Aorta (tissue), 5 donors: ENCODE measurements at regions not wholly inside any gene's neighbourhood (a gene's known extent, or its start where the extent isn't known, plus 50 kb on each side); places are given as distances from the start of the nearest gene placed in this dataset.

Experiments
- ATAC-seq: fragments of 200-7000 bp; cut with Tn5 transposase; one replicate; pipeline ENCODE4 v1.9.1; 2022; ENCODE audit warnings: moderate library complexity; ENCODE audit not compliant: low FRiP score
- DNase-seq, 2 donors: peaks; one replicate each; pipeline ENCODE4 v3.0.0-alpha.2; 2020
- H3K27ac ChIP-seq, 2 donors: one replicate each; pipeline ENCODE4 v1.5.1; 2013; ENCODE audit warnings: low read length in 2 of 2, mild to moderate bottlenecking in 2 of 2, moderate library complexity in 2 of 2, control low read depth in 1 of 2, inconsistent platforms in 1 of 2, low read depth in 1 of 2
- H3K27me3 ChIP-seq, 2 donors: one replicate each; pipeline ENCODE4 v1.6.1; 2013; ENCODE audit warnings: control low read depth in 1 of 2, low read length in 1 of 2, mild to moderate bottlenecking in 1 of 2, moderate library complexity in 1 of 2; ENCODE audit not compliant: insufficient read depth in 2 of 2, control insufficient read depth in 1 of 2
- H3K36me3 ChIP-seq, 2 donors: one replicate each; pipeline ENCODE4 v1.6.1; 2013; ENCODE audit warnings: control low read depth in 1 of 2, low read length in 1 of 2, mild to moderate bottlenecking in 1 of 2; ENCODE audit not compliant: insufficient read depth in 2 of 2, control insufficient read depth in 1 of 2
- H3K4me1 ChIP-seq, 2 donors: one replicate each; pipeline ENCODE4 v1.6.1; 2013; ENCODE audit warnings: low read length in 2 of 2, control low read depth in 1 of 2, mild to moderate bottlenecking in 1 of 2, moderate library complexity in 1 of 2; ENCODE audit not compliant: insufficient read depth in 2 of 2, control insufficient read depth in 1 of 2
- H3K4me3 ChIP-seq, 2 donors: one replicate each; pipeline ENCODE4 v1.5.1; 2013; ENCODE audit warnings: low read length in 2 of 2, control low read depth in 1 of 2, mild to moderate bottlenecking in 1 of 2
- H3K9me3 ChIP-seq: one replicate; pipeline ENCODE4 v1.6.1; 2013; ENCODE audit warnings: mild to moderate bottlenecking, low read length; ENCODE audit not compliant: control insufficient read depth
- WGBS, 2 donors: extraction: QIAGEN DNeasy Blood & Tissue Kit; methylation state at CpG; one replicate each; pipeline ENCODE4 v1.1.7; 2013; 5-methylcytosine and 5-hydroxymethylcytosine counted together
- intact Hi-C, 2 donors: fragments of 100-400 bp; cut with DNase I; formaldehyde crosslinking; loops; one replicate each; pipeline versions ENCODE4 v1.14.2 to v1.15.0; 2022
- donor health status: healthy with polysubstance abuse.
- donor health status: Bipolar disorder and iron deficiency.
- donor health status: DM: no; HTN: no; CAD: no.
- donor health status: DM: no; HTN: no; CAD: no.
- donor health status: DM: yes; HTN: yes; CAD: no.

DNA sequence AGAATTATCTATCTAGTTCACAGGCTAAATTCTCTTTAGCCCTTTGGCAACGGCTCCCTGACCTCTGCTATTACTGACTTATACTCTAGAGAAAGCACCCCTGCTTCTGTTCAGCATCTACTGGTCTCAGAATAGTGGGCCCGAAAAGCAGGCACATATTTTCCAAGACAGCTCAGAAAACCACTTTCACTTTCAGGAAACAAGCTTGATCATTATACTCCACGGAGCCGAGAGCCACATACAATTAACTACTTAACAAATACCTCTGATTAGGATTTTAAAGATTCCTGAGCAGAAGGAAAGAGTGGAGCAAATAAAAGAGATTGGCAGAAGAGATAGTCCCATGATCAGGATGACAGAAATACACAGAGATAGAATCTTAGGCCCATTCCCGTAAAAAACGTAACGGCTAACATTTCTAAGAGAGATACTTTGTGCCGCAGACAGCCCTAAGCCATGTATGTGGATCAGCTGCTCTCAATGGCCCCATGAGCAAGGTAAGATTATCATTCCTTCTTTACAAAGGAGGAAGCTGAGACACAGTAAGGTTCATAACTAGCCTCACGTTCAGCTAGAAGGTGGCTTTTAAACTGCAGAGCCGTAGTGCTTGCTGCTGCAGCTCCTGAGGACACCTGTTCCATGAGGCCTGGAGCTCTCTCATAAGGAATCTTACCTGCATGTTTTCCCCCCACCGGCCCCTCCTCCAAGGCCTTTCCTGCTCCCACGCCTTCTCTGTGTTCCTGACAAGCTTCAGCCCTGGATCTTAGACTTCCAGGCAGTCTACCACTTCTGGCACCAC is 227.2 kb downstream of the FOXO1 start:
- no peaks in the 10 kb centered on the region for H3K36me3 ChIP-seq
- no peaks in the 10 kb centered on the region for H3K4me1 ChIP-seq
- ATAC-seq (peak; percentile 67), DNase-seq (no peak)
- intact Hi-C loops = no loop called here
- no peak overlapping the region for H3K4me3 ChIP-seq
- H3K27me3 ChIP-seq = no peaks in the 10 kb centered on the region
- WGBS, 2 donors = 36 to 38% methylated on average over 12 of the region's 12 CpGs
- no peaks in the 10 kb centered on the region for H3K9me3 ChIP-seq
- peak overlapping the region; percentile 37 to 83 for H3K27ac ChIP-seq

DNA sequence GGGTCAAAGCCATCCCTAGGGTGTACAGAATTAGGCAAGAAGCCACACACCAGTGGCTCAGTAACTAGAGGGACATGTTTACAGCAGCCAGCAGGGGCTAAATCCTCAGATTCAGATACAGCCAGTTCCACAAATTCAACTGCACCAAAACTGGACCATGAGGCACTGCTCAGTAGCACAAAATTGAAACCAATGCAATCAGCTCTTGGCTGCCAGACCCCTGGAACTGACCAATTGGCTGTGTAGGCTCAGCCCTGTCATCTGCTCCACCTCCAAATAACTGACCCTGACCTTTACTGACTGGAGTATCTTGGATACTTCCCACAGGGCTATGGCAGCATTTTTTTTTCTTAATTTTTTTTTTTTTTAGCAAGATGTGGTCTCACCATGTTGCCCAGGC is 226.5 kb downstream of the FOXO1 start:
- ATAC-seq = peak; percentile 71
- no peaks in the 10 kb centered on the region for H3K27me3 ChIP-seq
- peak overlapping the region in 1 of 2 donors; percentile 83 for H3K27ac ChIP-seq
- no peaks in the 10 kb centered on the region for H3K36me3 ChIP-seq
- H3K4me1 ChIP-seq = no peaks in the 10 kb centered on the region
- no peak for DNase-seq
- no peak overlapping the region for H3K4me3 ChIP-seq
- intact Hi-C loops = no loop called here
- no peaks in the 10 kb centered on the region for H3K9me3 ChIP-seq

DNA sequence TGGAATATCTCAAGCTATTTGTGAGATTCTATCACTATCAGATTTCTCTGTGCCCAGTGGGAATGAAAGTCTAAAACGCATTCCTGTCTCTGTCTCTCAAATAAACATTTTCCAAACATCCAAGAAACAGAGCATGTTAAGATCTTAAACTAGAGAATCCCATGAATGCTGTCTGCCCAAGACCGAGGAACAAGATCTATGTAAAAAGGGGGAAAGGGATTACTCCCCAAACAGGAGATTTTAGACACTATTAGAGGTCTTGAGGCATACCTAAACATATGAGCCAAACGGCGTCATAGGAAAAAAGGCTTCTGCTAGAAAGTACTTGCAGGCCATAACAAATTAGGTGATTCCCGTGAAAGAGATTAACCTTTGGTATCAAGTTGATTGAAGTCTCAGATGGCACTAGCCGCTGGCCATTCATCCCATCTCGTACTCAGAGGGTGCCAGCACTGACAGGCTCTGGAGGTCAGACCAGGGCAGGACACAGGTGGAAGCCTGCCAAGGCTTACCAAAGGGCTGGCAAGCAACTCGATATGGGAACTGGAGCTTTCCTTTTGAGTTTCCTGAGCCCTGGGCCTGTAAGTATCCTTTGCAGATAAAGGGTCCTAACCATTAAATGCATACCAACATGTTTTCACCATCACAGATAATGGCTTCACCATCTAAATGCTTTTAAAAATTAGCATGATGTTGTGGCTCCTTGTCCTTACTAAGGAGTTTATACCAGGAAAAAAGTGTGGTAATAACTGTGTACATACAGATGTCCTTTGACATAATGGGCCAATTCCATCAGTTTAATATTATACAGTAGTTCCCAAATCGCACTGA is 225.2 kb downstream of the FOXO1 start:
- 27 to 30% methylated on average over 9 of the region's 9 CpGs for WGBS, 2 donors
- Histone ChIP-seq H3K4me1 (no peaks in the 10 kb centered on the region), H3K36me3 (no peaks in the 10 kb centered on the region), H3K9me3 (no peaks in the 10 kb centered on the region), H3K4me3 (no peak overlapping the region), H3K27me3 (no peaks in the 10 kb centered on the region), H3K27ac (no peak overlapping the region)
- ATAC-seq = peak; percentile 58
- DNase-seq = peak; percentile 76 to 88
- intact Hi-C loops = no loop called here

DNA sequence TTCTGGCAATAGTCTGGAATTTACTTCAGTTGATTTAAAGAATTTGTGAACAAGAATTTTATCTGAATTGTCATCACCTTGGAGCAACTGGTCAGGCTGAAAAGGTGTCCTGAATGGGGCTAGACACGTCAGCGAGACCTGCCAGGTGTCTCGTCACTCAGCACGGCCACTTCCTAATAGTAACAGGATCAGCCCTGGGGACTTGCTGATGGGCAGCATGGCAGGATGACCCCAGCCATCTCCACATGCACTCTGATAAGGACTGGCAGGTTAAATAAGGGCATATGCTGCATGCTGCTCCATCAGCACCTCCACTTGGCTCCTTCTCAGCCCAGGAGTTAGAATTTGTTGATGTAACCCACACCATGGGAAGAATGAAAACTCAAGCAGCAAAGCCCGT is 224.2 kb downstream of the FOXO1 start:
- no peak for ATAC-seq
- DNase-seq = no peak
- no peak overlapping the region for H3K27ac ChIP-seq
- 78 to 79% methylated on average over 5 of the region's 5 CpGs for WGBS, 2 donors
- H3K27me3 ChIP-seq = no peaks in the 10 kb centered on the region
- no peak overlapping the region for H3K4me3 ChIP-seq
- no peaks in the 10 kb centered on the region for H3K4me1 ChIP-seq
- H3K9me3 ChIP-seq = no peaks in the 10 kb centered on the region
- intact Hi-C loops = no loop called here
- H3K36me3 ChIP-seq = no peaks in the 10 kb centered on the region

DNA sequence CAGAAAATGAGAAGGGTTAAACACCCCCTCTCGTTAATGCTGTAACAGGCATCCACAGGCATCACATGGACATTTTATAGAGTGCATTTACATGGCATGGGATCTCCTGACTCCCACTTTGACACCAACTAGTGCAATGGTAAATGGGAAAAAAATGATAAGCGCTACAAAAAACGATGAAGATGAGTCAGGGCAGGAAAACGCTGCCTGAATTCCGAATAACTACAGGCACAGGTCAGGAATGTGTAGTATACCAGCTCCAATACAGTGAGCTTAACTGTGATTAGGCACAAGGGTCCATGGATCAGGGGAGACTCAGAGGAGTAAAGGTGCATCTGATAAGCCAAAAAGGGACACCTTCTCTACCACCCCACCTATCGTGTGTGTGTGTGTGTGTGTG is 223.6 kb downstream of the FOXO1 start:
- ATAC-seq (no peak), DNase-seq (no peak)
- H3K27ac ChIP-seq = no peak overlapping the region
- intact Hi-C loops = no loop called here
- H3K4me1 ChIP-seq = no peaks in the 10 kb centered on the region
- WGBS, 2 donors = 66 to 73% methylated on average over 6 of the region's 6 CpGs
- no peak overlapping the region for H3K4me3 ChIP-seq
- H3K27me3 ChIP-seq = no peaks in the 10 kb centered on the region
- no peaks in the 10 kb centered on the region for H3K36me3 ChIP-seq
- H3K9me3 ChIP-seq = no peaks in the 10 kb centered on the region

DNA sequence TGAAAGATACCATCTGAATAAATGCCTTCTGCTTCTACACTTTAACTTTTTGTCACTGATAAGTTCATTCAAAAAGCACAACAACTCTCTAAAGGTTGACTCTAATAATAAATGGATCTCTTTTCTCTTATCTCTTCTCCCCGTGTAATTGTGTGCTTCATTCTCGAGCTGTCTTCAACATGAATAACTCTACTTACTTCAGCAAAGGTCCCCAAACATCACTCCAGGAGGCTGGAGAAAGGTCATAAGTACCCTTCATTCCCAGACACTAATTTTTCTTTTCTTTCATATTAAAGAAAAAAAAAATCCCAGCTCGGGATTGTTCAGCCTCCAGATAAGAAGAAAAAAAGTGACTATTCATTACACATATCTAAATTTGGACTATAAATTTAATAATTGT is 222.2 kb downstream of the FOXO1 start:
- Histone ChIP-seq H3K9me3 (peaks cover under 1% of the 10 kb centered on the region), H3K27me3 (no peaks in the 10 kb centered on the region), H3K4me3 (no peak overlapping the region), H3K27ac (no peak overlapping the region), H3K4me1 (no peaks in the 10 kb centered on the region), H3K36me3 (no peaks in the 10 kb centered on the region)
- no peak for DNase-seq
- no peak for ATAC-seq
- intact Hi-C loops = no loop called here
- 87 to 91% methylated on average over 3 of the region's 3 CpGs for WGBS, 2 donors

DNA sequence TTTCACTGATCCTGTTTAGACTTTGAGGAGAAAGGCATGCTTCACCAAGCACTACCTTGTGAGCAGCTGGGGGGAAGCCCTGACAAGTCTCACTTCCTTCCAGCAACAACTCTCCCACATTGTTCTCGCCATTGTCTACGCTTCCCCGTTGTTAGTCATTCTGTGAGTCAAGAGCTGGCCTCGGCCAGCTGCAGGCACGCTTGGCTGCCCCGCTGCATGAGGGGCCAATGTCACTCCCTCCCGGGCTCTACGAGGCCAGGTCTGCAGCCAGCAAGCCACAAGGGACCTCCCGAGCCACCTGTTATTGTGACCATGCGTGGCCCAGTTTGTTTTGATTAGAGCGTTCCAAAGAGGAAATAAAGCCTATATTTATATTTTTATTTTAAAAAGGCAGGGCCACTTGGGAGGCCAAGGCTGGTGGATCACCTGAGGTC is 220.9 kb downstream of the FOXO1 start:
- intact Hi-C loops = no loop called here
- Histone ChIP-seq H3K36me3 (no peaks in the 10 kb centered on the region), H3K4me1 (no peaks in the 10 kb centered on the region), H3K27me3 (no peaks in the 10 kb centered on the region), H3K27ac (no peak overlapping the region), H3K4me3 (no peak overlapping the region), H3K9me3 (peaks cover 2% of the 10 kb centered on the region)
- DNase-seq (peak in 1 of 2 donors; percentile 72), ATAC-seq (no peak)
- 87 to 88% methylated on average over 11 of the region's 11 CpGs for WGBS, 2 donors

DNA sequence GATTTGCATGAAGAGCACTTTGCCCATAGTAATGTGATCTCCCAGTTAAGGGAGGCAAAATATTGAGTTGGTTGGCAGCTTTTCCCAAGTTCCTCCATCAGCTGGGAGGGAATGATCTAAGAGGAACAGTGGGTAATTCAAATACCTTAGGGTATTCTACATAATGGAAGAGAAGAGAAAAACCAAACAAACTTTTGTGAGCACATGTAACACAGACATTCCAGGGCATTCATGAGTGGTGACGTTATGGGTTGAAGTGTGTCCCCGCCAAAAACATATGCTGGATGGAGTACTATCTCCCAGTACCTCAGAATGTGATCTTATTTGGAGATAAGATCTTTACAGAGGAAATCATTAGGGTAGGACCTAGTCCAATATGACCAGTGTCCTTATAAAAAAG is 220.1 kb downstream of the FOXO1 start:
- Histone ChIP-seq H3K4me1 (no peaks in the 10 kb centered on the region), H3K27me3 (no peaks in the 10 kb centered on the region), H3K4me3 (no peak overlapping the region), H3K36me3 (no peaks in the 10 kb centered on the region), H3K27ac (no peak overlapping the region), H3K9me3 (peaks cover 2% of the 10 kb centered on the region)
- DNase-seq (no peak), ATAC-seq (no peak)
- 57 to 75% methylated on average over 2 of the region's 2 CpGs for WGBS, 2 donors
- intact Hi-C loops = no loop called here

DNA sequence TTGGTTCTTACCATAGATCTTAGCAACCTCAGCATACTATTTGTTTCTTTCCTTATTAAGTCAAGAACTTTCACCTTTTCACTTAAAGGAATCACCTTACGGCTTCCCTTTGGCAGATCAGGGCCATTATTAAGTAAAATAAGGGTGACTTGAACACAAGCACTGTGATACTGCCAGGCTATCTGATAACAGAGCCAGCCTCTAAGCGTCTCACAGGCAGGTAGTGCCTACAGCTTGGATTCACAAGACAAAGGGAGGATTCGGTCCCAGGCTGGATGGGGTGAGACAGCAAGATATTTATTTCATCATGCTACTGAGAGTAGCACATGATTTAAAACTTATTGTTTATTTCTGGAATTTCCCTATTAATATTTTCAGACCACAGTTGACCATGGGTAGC is 218.6 kb downstream of the FOXO1 start:
- H3K27me3 ChIP-seq = no peaks in the 10 kb centered on the region
- ATAC-seq (no peak), DNase-seq (no peak)
- no peak overlapping the region for H3K4me3 ChIP-seq
- H3K27ac ChIP-seq = no peak overlapping the region
- intact Hi-C loops = no loop called here
- 65 to 80% methylated on average over 3 of the region's 3 CpGs for whole genome bisulfite sequencing, 2 donors
- H3K36me3 ChIP-seq = no peaks in the 10 kb centered on the region
- peaks cover 0 to 7% of the 10 kb centered on the region in 2 donors for H3K4me1 ChIP-seq
- peaks cover 2% of the 10 kb centered on the region for H3K9me3 ChIP-seq
